CD14-positive monocyte (primary cell): ENCODE measurements at regions not wholly inside any gene's neighbourhood (a gene's known extent, or its start where the extent isn't known, plus 50 kb on each side); places are given as distances from the start of the nearest gene placed in this dataset.

ENCODE experiments used
- DNase-seq, 3 donors: peaks; one replicate each; pipeline ENCODE4 v3.0.0-alpha.2; 2011 to 2022
- H2AFZ ChIP-seq: 2 replicates; pipeline ENCODE4 v1.6.0; 2012; ENCODE audit warnings: mild to moderate bottlenecking, low read depth, low read length, inconsistent platforms; ENCODE audit not compliant: insufficient read depth, poor library complexity, severe bottlenecking
- H3K27ac ChIP-seq, 2 donors: 1 replicate in 1 of 2; 2 replicates in 1 of 2; pipeline ENCODE4 v1.5.1; 2012 to 2013; ENCODE audit warnings: low read length in 2 of 2, control low read depth in 1 of 2, inconsistent platforms in 1 of 2, low read depth in 1 of 2, mild to moderate bottlenecking in 1 of 2
- H3K27me3 ChIP-seq, 2 donors: one replicate each; pipeline versions ENCODE4 v1.6.0 to v1.6.1; 2011 to 2013; ENCODE audit warnings: low read length in 2 of 2; ENCODE audit not compliant: control insufficient read depth in 2 of 2, insufficient read depth in 2 of 2
- H3K36me3 ChIP-seq, 2 donors: replicated peaks in 1 of 2; 1 replicate in 1 of 2; 2 replicates in 1 of 2; pipeline versions ENCODE4 v1.5.1 to v1.6.1; 2012 to 2013; ENCODE audit warnings: low read length in 2 of 2, control low read depth in 1 of 2, inconsistent platforms in 1 of 2, mild to moderate bottlenecking in 1 of 2; ENCODE audit not compliant: insufficient read depth in 2 of 2, control insufficient read depth in 1 of 2
- H3K4me1 ChIP-seq, 2 donors: 1 replicate in 1 of 2; 2 replicates in 1 of 2; pipeline versions ENCODE4 v1.5.1 to v1.6.1; 2012 to 2013; ENCODE audit warnings: low read length in 2 of 2, control low read depth in 1 of 2, inconsistent platforms in 1 of 2, mild to moderate bottlenecking in 1 of 2, moderate library complexity in 1 of 2; ENCODE audit not compliant: insufficient read depth in 2 of 2, control insufficient read depth in 1 of 2
- H3K4me2 ChIP-seq: replicated peaks from 2 replicates; pipeline ENCODE3; 2012; ENCODE audit warnings: low read length, moderate library complexity, mild to moderate bottlenecking; ENCODE audit not compliant: poor library complexity, severe bottlenecking; ENCODE audit errors: extremely low read depth
- H3K4me3 ChIP-seq, 3 experiments: fragments of 200-600 bp in 1 of 3; sonication (generic) in 1 of 3; replicated peaks in 1 of 3; 1 replicate in 2 of 3; 2 replicates in 1 of 3; pipeline ENCODE4 v1.5.1; 2011 to 2013; ENCODE audit warnings: low read length in 3 of 3, mild to moderate bottlenecking in 3 of 3, control low read depth in 2 of 3, low read depth in 2 of 3, inconsistent platforms in 1 of 3, moderate library complexity in 1 of 3
- H3K79me2 ChIP-seq: 2 replicates; pipeline ENCODE4 v1.6.0; 2012; ENCODE audit warnings: mild to moderate bottlenecking, control low read depth, inconsistent platforms, low read length, moderate library complexity; ENCODE audit not compliant: insufficient read depth
- H3K9ac ChIP-seq: 2 replicates; pipeline ENCODE4 v1.6.0; 2017; ENCODE audit warnings: low read length, mild to moderate bottlenecking; ENCODE audit not compliant: insufficient read depth, poor library complexity, severe bottlenecking
- H3K9me3 ChIP-seq, 2 donors: replicated peaks in 1 of 2; 1 replicate in 1 of 2; 2 replicates in 1 of 2; pipeline versions ENCODE4 v1.5.1 to v1.6.1; 2012 to 2013; ENCODE audit warnings: low read length in 2 of 2, control low read depth in 1 of 2; ENCODE audit not compliant: control insufficient read depth in 1 of 2, insufficient read depth in 1 of 2
- H4K20me1 ChIP-seq: 2 replicates; pipeline ENCODE4 v1.6.0; 2012; ENCODE audit warnings: mild to moderate bottlenecking, low read length, control low read depth, moderate library complexity; ENCODE audit not compliant: insufficient read depth
- H3K27ac Mint-ChIP-seq, 7 donors: one replicate each; pipeline ENCODE4 v1.8.0; 2020; ENCODE audit warnings: mild to moderate bottlenecking in 7 of 7, mixed read lengths in 7 of 7, moderate library complexity in 6 of 7, inconsistent platforms in 2 of 7
- H3K27me3 Mint-ChIP-seq, 3 donors: one replicate each; pipeline ENCODE4 v1.8.0; 2021 to 2022; ENCODE audit warnings: low read depth in 3 of 3, mild to moderate bottlenecking in 3 of 3, mixed read lengths in 3 of 3, moderate library complexity in 3 of 3, inconsistent platforms in 1 of 3
- H3K36me3 Mint-ChIP-seq, 2 donors: one replicate each; pipeline ENCODE4 v1.8.0; 2020; ENCODE audit warnings: mixed read lengths in 2 of 2, inconsistent platforms in 1 of 2, mild to moderate bottlenecking in 1 of 2
- H3K4me1 Mint-ChIP-seq: one replicate; pipeline ENCODE4 v1.8.0; 2020; ENCODE audit warnings: mild to moderate bottlenecking, mixed read lengths
- H3K4me3 Mint-ChIP-seq, 2 donors: one replicate each; pipeline ENCODE4 v1.8.0; 2020; ENCODE audit warnings: mild to moderate bottlenecking in 2 of 2, mixed read lengths in 2 of 2, moderate library complexity in 1 of 2
- H3K9me3 Mint-ChIP-seq, 7 donors: one replicate each; pipeline ENCODE4 v1.8.0; 2020 to 2022; ENCODE audit warnings: mixed read lengths in 7 of 7, mild to moderate bottlenecking in 6 of 7, moderate library complexity in 6 of 7, inconsistent platforms in 2 of 7
- WGBS: methylation state at CpG from one replicate; pipeline ENCODE4 v1.1.5; 2013; ENCODE audit warnings: missing lambda C conversion rate; ENCODE audit not compliant: insufficient coverage; 5-methylcytosine and 5-hydroxymethylcytosine counted together
- intact Hi-C, 2 donors: fragments of 100-400 bp; cut with micrococcal nuclease; formaldehyde crosslinking; loops; one replicate each; pipeline versions ENCODE4 v1.15.0 to v1.15.1; 2023
- TF ChIP-seq, protein P1 (sequence below): fragments of 200-600 bp; IDR thresholded peaks from one replicate; pipeline ENCODE4 v1.8.0; 2022; ENCODE audit warnings: antibody characterized with exemption, mild to moderate bottlenecking

DNA sequence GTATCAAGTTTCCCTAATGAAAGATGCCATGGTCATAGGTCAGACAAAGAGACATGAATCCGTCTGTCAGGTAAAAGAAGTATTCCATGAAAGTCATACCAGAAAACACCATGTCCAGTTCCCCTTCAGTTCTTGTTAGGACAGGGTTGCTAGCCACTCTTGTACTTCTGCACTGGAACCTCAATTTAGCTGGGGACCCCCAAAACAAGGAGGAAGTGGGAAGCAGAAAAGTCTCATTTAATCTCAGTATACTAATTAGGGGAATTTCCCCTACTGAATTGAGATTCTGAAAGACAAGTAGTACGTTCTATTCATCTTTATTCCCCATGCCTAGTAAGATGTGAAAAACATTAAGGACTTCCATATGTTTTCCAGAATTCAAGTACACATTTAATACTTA lies 1289.9 kb upstream of the B3GALT2 start:
- no peaks in the 10 kb centered on the region for H3K27me3 Mint-ChIP-seq
- peaks cover 0 to 3% (median 0%) of the 10 kb centered on the region in 7 donors for H3K9me3 Mint-ChIP-seq
- H3K4me2 ChIP-seq = no peak overlapping the region
- TF ChIP-seq, protein P1, sequence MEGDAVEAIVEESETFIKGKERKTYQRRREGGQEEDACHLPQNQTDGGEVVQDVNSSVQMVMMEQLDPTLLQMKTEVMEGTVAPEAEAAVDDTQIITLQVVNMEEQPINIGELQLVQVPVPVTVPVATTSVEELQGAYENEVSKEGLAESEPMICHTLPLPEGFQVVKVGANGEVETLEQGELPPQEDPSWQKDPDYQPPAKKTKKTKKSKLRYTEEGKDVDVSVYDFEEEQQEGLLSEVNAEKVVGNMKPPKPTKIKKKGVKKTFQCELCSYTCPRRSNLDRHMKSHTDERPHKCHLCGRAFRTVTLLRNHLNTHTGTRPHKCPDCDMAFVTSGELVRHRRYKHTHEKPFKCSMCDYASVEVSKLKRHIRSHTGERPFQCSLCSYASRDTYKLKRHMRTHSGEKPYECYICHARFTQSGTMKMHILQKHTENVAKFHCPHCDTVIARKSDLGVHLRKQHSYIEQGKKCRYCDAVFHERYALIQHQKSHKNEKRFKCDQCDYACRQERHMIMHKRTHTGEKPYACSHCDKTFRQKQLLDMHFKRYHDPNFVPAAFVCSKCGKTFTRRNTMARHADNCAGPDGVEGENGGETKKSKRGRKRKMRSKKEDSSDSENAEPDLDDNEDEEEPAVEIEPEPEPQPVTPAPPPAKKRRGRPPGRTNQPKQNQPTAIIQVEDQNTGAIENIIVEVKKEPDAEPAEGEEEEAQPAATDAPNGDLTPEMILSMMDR = no peak
- no peak overlapping the region for H3K27ac ChIP-seq
- no peaks in the 10 kb centered on the region for H3K4me1 ChIP-seq
- no peak for DNase-seq
- 60% methylated on average over 1 of the region's 2 CpGs for WGBS
- no peaks in the 10 kb centered on the region for H3K36me3 Mint-ChIP-seq
- no peak overlapping the region for H3K4me3 ChIP-seq
- H3K27me3 ChIP-seq = no peaks in the 10 kb centered on the region
- no peak overlapping the region for H3K9ac ChIP-seq
- H4K20me1 ChIP-seq = no peaks in the 10 kb centered on the region
- no peak overlapping the region for H3K4me3 Mint-ChIP-seq
- no peaks in the 10 kb centered on the region for H3K4me1 Mint-ChIP-seq
- H3K27ac Mint-ChIP-seq = no peak overlapping the region
- H3K9me3 ChIP-seq = no peaks in the 10 kb centered on the region
- no peak overlapping the region for H2AFZ ChIP-seq
- no peaks in the 10 kb centered on the region for H3K79me2 ChIP-seq
- intact Hi-C loops = no loop called here
- H3K36me3 ChIP-seq = no peaks in the 10 kb centered on the region

DNA sequence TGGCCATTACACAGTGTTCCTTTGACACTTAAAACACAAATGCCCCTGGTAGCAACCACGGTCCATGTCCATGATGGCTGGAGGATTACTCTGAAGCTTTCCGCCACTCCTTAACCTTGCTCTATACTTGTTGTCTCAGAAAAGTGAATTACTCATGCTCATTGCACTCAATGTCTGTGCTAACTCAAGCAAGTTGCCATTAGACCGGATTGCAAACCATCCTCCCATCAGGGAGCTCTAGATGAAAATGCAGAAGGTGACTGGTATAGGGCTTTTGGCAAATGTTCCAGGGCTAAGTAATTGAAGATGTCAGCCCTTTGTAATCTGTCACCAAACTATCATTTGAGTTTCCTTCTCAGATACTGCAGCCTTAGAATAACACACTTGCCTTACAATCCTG lies 1288.3 kb upstream of the B3GALT2 start:
- no peak for DNase-seq
- no peak overlapping the region for H2AFZ ChIP-seq
- H3K4me3 ChIP-seq = no peak overlapping the region
- TF ChIP-seq, protein P1 = no peak
- no peak overlapping the region for H3K9ac ChIP-seq
- H4K20me1 ChIP-seq = no peaks in the 10 kb centered on the region
- intact Hi-C loops = no loop called here
- H3K36me3 ChIP-seq = no peaks in the 10 kb centered on the region
- no peaks in the 10 kb centered on the region for H3K79me2 ChIP-seq
- H3K4me1 Mint-ChIP-seq = no peaks in the 10 kb centered on the region
- H3K27ac ChIP-seq = no peak overlapping the region
- H3K36me3 Mint-ChIP-seq = no peaks in the 10 kb centered on the region
- no peaks in the 10 kb centered on the region for H3K27me3 Mint-ChIP-seq
- H3K27ac Mint-ChIP-seq = no peak overlapping the region
- no peaks in the 10 kb centered on the region for H3K9me3 ChIP-seq
- no peak overlapping the region for H3K4me3 Mint-ChIP-seq
- H3K4me2 ChIP-seq = no peak overlapping the region
- WGBS = no CpG with 5 or more reads among the region's 3 CpGs
- H3K4me1 ChIP-seq = no peaks in the 10 kb centered on the region
- no peaks in the 10 kb centered on the region for H3K27me3 ChIP-seq
- peaks cover 0 to 3% (median 0%) of the 10 kb centered on the region in 7 donors for H3K9me3 Mint-ChIP-seq
